Erythroblast (primary cell): ENCODE measurements at regions not wholly inside any gene's neighbourhood (a gene's known extent, or its start where the extent isn't known, plus 50 kb on each side); places are given as distances from the start of the nearest gene placed in this dataset.

Experiments
- GATA1 ChIP-seq: IDR thresholded peaks from 2 replicates; pipeline ENCODE4 v1.6.1; 2011; ENCODE audit warnings: low read depth, mild to moderate bottlenecking, control low read depth, low read length, moderate library complexity
- POLR2A ChIP-seq: IDR thresholded peaks from 2 replicates; pipeline ENCODE4 v1.6.1; 2011; ENCODE audit warnings: mild to moderate bottlenecking, low read length

DNA sequence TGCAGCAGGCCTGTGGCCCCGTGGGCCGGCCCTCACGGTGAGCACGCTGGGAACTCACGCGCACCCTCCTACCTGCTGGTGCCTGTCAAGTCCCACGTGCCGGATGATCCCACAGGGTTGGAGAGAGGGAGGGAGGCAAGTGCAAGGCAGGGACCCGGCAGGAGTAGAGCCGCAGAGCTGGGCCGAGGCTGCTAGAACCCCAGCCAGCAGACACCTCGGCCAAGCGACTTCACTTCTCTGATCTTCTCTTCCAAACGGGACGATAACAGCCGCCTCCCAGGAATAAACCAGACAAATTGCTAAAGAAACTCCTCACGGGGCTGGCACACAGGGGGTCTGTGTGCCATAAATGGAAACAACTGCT lies 1232.8 kb downstream of the TBC1D22A start:
- TF ChIP-seq GATA1 (no peak), POLR2A (no peak)
